Limb (tissue), 2 donors: ENCODE measurements at regions not wholly inside any gene's neighbourhood (a gene's known extent, or its start where the extent isn't known, plus 50 kb on each side); places are given as distances from the start of the nearest gene placed in this dataset.

Source experiments
- DNase-seq, 2 donors: peaks; one replicate each; pipeline ENCODE4 v3.0.0-alpha.2; 2016; ENCODE audit errors: extremely low spot score in 2 of 2

DNA sequence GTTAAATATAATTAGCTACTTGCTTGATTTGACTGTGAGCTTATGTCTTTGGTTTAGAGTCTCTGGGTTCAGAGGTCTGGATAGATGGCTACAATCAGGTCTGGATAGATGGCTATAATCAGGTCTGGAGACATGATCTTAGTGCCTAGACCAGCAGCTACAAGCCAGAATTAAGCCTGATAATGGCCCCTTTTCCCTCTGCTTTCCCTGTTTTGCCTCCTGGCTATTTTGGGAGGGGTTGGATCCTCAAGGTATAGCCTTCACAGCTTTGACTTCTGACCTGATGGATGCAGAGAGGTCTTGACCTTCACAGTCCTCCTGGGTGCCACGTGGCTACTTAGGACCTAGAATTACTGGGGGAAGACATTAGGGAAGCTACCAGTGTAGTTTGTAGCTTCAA lies 877.7 kb downstream of the GALC start:
- no peak for DNase-seq

- DNase-seq: no peak
Measured at GRCh38 chr14:87113286-87113685, 879.7 kb downstream of the GALC start.

- DNase-seq: no peak
Measured at GRCh38 chr14:87111741-87112140, 881.2 kb downstream of the GALC start.

DNA sequence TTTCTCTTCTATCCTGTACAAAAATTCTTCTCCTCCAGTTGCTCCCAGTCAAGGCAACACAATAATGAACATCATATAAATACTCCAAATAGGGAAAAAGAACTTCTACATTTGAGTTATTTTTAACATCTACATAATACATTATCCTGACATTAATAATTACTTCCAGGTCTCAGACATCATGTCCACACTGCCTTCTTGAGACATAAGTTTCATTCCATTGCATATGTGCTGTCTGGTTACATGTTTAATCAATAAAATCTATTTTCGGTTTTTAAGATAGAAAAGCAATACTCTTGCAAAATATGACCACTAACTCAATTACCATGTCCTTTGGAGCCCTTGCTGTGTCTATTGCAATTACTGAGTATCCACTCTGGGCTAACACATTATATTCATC lies 881.9 kb downstream of the GALC start:
- no peak for DNase-seq

DNA sequence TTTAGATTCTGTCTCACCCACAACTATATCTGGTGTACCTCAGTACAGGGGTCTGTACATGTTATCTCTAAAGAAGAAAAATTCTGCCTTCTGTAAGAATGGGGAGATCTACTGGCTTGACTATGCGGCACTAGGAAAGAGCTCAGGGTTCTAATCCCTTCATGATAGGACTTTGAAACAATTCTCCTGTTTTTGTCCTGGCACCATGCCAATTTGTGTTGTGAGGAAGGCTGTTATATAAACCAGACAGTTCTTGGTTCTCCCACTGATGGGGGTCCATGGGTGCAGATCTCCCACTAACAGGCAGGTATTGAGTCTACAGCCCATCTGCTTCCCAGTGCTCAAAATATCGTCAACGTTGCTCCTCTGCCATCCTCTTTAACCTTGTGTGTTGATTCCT lies 883.7 kb downstream of the GALC start:
- DNase-seq: no peak

DNA sequence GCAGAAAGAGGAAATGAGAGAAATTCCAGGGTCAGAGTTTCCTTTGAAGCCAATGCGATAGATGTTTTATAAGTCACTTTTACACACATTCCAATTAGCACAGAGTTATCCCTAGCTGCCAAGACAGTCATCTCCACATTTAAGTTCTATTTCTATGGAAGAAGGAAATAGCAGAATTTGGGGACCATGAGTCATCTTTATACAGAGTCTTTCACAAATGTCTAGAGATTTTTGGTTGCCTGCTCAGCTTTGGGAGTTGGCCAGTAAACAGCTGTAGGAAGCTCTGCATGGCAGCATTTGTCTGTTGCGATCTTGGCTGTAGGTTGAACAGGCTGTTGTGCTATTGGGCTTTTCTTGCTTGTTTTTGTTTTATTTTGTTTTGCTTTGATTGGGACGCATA lies 884.3 kb downstream of the GALC start:
- DNase-seq: no peak

GRCh38 chr14:87102811-87103378 lies 890.1 kb downstream of the GALC start:
- DNase-seq: no peak

DNA sequence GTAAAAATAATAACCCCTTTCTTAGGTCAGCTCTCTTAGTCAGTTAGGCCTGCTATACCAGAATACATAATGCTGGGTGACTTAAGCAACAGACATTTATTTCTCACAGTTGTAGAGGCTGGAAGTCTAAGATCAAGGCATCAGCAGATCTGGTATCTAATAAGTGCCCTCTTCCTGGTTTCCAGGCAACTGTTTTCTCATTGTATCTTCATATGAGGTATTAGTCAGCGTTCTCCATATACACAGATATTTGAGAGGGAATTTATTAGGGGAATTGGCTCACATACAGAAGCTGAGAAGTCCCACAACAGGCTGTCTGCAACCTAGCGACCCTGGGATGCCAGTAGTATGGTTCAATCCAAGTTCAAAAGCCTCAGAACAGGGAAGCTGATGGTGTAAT lies 896.0 kb downstream of the GALC start:
- DNase-seq: no peak

DNA sequence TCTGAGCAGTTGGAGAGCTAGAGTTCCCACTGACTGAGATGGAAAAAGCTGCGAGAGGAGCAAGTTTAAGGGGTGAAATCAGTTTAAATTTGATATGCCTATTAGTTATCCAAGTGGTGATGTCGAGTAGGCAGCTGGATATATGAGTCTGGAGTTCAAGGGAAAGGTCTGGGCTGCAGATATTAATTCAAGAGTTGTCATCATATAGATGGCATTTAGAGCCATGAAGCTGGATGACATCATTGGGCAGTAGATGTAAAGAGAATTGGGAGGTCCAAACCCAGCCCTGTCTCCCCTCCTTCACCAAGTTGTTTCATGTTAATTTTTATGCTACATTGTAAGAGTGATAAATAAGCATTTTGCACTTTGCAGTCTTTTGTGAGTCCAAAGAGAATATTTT lies 898.1 kb downstream of the GALC start:
- DNase-seq: no peak

- DNase-seq: no peak
Measured at GRCh38 chr14:87088588-87088987, 904.4 kb downstream of the GALC start.

DNA sequence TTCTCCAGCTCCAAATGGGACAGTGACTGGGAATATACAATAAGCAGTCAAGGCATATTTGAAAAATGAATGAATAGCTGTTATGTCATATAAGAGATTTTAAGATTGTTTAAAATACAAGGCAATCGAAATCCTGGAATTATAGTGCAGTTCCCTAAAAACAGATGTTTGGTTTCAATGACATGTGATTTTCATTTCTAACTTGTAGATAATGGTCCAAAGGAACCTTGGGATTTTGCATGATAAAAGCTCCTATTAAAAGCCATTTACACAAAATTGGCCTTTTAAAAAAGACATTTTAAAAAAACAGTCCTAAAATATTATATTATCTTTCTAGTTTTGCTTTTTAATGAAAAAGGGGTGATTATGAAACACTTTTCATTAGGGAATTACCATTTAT lies 905.1 kb downstream of the GALC start:
- no peak for DNase-seq

DNA sequence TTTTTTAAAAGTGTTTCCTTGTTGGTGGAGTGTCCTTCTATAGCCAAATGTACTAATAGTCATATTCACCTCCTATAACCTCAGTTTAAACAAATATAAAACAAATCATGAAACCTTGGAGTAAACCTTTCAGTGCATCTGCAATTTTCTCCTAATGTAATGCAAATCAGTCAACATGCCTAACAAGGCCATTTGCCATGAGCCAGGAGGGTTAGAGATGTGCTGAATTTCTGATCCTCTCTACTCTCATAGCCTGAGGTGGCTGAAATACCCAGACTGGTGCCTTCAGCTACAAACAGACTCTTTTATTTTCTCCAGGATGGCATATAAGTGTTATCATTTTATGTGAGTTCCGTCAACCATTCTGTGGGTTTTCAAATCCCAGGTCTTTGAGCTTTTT lies 908.1 kb downstream of the GALC start:
- no peak for DNase-seq

GRCh38 chr14:87082917-87083316 lies 910.1 kb downstream of the GALC start:
- DNase-seq: no peak

DNA sequence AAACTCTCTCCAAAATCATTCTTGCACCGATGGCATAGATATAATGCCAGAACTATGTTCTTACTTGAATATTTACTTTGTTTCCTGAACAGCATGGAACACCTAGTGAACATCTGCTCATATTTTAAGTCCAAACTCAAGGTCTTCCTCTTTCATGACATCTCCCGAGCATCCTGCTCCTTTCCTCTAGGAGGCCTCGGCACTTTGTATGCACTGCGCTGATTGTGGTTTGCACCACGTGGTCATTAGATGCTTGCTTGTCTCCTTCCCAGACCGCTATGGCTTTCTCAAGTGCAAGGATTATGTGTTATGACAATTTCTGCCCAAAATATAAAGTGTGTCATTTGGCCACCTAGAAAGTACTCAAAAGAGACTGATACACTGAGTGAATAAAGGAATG lies 912.0 kb downstream of the GALC start:
- no peak for DNase-seq

DNA sequence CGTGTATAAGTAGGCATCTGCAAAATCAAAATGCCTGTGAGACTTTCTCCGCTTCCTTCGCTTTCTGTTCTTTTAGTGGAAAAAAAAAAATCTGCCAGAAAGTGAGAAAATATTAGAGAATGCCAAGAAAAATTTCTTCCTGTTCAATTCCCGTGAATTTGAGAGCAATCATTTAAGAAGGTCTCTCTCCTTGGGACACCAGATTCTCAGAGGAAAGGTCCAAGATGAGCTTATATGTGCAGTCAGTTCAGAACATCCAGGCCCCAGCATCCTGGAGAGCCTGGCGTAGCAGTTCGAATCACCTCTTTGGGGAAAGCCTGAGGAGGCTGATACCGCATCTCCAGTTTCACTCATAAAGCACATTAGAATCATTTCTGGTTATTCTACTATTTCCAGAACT lies 912.8 kb downstream of the GALC start:
- peak in 1 of 2 donors; percentile 30 for DNase-seq

DNA sequence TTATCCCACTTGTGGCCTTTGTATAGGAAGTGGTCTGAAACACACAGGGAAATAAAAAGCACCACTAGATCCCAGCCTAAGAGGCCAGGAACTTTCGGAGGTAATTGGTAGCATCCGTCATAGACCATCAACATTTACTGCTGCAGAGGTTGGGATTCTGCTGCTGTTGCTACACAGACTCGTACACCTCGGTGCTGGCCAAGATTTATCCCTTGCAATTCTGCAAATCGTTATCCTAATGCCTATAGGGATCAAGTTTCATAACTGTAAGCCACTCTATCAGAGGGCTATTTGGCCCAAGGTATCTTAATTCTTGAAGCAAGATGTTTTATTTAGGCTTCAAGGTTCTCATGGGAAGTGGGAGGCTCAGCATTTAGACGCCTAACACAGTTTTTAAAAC lies 913.6 kb downstream of the GALC start:
- peak in 1 of 2 donors; percentile 61 for DNase-seq

GRCh38 chr14:87076922-87077321 lies 916.1 kb downstream of the GALC start:
- no peak for DNase-seq

GRCh38 chr14:87076146-87076545 lies 916.8 kb downstream of the GALC start:
- DNase-seq: no peak

DNA sequence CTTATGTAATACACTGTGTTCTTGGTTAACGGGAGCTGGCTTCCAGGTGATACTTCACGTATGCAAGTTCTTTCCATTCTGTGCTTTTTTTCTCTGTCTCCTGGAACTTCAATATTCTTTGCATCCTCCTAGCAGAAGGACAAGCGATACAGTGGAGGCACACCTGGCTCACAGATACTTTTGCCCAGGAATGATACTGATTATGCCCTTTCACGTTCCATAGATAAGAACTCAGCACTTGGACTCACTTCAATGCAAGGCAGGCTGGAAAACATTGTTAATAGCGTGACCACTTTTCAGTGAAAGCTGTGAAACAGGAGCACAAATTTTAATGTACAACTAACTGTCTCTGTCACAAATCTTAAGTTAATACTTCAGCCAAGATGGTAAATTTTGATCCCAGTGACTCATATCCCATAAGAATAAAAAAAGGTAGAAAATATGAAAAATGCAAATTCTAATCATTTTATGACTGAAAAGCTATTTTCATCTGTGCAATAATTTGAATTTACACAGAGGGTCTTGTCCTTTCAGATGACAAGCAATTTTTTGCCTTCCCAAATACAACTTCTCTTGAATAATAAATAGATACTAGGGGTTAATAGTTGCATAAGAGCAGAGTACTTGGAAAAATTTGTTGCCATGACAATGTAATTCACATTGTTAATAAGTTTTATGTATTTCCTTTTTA lies 919.0 kb downstream of the GALC start:
- no peak for DNase-seq

DNA sequence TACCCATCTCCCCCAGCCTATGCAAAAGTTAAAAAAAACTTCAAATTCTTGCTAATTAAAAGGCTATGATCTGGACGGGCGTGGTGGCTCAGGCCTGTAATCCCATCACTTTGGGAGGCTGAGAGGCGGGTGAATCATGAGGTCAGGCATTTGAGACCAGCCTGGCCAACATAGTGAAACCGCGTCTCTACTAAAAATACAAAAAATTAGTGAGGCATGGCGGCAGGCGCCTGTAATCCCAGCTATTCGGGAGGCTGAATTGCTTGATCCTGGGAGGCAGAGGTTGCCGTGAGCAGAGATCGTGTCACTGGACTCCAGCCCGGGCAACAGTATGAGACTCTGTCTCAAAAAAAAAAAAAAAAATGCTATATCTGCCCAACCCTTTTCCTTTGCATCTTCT lies 925.4 kb downstream of the GALC start:
- no peak for DNase-seq

- DNase-seq: no peak
Measured at GRCh38 chr14:87067061-87067460, 925.9 kb downstream of the GALC start.

GRCh38 chr14:87066221-87066817 lies 926.7 kb downstream of the GALC start:
- DNase-seq: no peak

DNA sequence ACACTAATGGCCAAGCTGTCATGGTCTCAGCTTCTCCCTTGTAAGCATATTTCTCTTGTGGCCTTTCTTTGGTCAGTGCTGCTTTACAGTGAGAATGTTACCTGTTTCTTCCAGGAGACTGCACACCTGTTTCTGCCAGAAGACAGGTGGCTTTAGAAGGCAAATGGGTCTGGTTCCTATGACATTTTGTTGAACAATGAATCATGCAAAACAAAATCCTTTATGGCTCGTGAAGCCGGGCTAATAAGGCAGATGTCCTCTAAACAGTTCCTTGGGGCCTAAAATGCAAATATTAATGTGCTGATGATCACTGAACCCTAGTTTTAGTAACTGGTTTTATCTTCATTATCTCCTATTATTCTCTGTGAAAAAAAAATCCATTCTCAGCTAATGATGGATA lies 927.6 kb downstream of the GALC start:
- no peak for DNase-seq
